IPS-20b (cell line): ENCODE measurements at regions not wholly inside any gene's neighbourhood (a gene's known extent, or its start where the extent isn't known, plus 50 kb on each side); places are given as distances from the start of the nearest gene placed in this dataset.
"Not testable (repeated sequence)": the region's sequence is repeated elsewhere in the genome, so short reads cannot be mapped to it uniquely, and the experiment has no call there.

ENCODE experiments used
- H3K27ac ChIP-seq: one replicate; pipeline ENCODE4 v1.5.1; 2013; ENCODE audit warnings: low read length
- H3K27me3 ChIP-seq: 2 replicates; pipeline ENCODE4 v1.6.1; 2013; ENCODE audit warnings: mild to moderate bottlenecking, low read length, inconsistent platforms; ENCODE audit not compliant: insufficient read depth
- H3K36me3 ChIP-seq: 2 replicates; pipeline ENCODE4 v1.6.1; 2013; ENCODE audit warnings: low read depth, mild to moderate bottlenecking, inconsistent platforms, low read length, moderate library complexity; ENCODE audit not compliant: insufficient read depth
- H3K4me1 ChIP-seq: 2 replicates; pipeline ENCODE4 v1.6.1; 2013; ENCODE audit warnings: mild to moderate bottlenecking, control low read depth, inconsistent platforms, low read length, moderate library complexity; ENCODE audit not compliant: insufficient read depth
- H3K4me3 ChIP-seq: 2 replicates; pipeline ENCODE4 v1.5.1; 2013; ENCODE audit warnings: mild to moderate bottlenecking, low read length, inconsistent platforms
- H3K9ac ChIP-seq: 2 replicates; pipeline ENCODE4 v1.6.1; 2013; ENCODE audit warnings: low read depth, mild to moderate bottlenecking, inconsistent platforms, low read length, moderate library complexity
- H3K9me3 ChIP-seq: 2 replicates; pipeline ENCODE4 v1.6.1; 2013; ENCODE audit warnings: mild to moderate bottlenecking, low read depth, low read length, inconsistent platforms; ENCODE audit not compliant: insufficient read depth

DNA sequence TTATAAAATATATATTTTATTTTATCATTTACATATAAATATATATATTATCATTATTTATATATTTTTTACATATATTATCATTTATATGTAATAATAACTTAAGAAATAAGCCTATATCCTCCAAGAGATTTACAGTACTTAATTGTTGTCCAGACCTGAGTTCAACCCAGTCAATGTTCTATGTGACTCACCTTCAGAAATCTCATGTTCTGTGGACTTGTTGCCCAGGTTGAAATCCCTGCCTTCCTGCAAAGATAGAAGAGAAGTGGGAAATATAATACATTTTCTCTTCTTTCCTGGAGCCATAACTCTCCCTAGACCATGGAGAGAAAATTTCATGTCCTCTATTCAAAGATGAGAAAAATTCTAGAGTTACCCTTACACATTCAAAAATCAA, 247.3 kb downstream of the PARM1 start:
- Histone ChIP-seq H3K4me3 (no peak overlapping the region), H3K4me1 (no peaks in the 10 kb centered on the region), H3K36me3 (no peaks in the 10 kb centered on the region), H3K27ac (no peak overlapping the region), H3K9ac (no peak overlapping the region), H3K27me3 (no peaks in the 10 kb centered on the region), H3K9me3 (no peaks in the 10 kb centered on the region)

DNA sequence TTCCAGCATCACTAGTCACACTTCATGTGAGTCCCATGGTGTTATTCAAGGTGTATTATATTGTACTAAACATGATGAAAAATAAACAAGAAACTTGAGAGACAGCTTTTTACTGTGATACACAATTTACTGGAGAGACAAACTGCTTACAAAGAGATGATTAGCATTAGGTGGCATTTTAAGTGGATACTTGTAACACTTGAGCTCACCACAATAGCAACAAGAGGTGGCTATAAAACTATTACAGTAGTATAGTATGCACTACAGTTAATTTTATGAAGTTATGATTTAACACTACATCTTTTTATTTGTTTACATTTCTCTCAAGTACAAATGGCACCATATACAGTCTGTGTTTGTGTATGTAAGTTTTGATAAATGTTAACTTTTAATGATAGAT, 246.6 kb downstream of the PARM1 start:
- Histone ChIP-seq H3K27ac (no peak overlapping the region), H3K27me3 (no peaks in the 10 kb centered on the region), H3K4me1 (no peaks in the 10 kb centered on the region), H3K4me3 (no peak overlapping the region), H3K9ac (no peak overlapping the region), H3K36me3 (no peaks in the 10 kb centered on the region), H3K9me3 (no peaks in the 10 kb centered on the region)

DNA sequence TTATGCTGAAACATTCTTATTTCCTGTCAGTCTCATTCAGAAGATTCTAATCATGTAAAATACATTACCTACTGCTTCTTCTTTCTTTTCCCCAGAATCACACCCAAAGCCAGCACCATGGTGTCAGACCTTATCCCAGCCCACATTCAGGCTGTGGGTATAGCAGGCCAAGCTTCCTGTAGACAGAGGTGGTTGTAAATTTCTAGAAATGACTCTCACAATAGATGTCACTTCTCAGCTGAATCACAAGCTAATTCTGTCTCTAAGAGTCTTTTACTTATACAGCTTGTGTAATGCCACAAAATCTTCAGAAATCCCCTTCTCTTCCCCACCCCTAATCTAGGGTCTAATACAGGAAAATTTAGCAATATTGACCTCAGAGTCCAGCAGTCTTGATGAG, 239.6 kb downstream of the PARM1 start:
- Histone ChIP-seq H3K9ac (no peak overlapping the region), H3K27ac (no peak overlapping the region), H3K4me3 (no peak overlapping the region), H3K36me3 (no peaks in the 10 kb centered on the region), H3K9me3 (no peaks in the 10 kb centered on the region), H3K27me3 (no peaks in the 10 kb centered on the region), H3K4me1 (peaks cover 13% of the 10 kb centered on the region)

DNA sequence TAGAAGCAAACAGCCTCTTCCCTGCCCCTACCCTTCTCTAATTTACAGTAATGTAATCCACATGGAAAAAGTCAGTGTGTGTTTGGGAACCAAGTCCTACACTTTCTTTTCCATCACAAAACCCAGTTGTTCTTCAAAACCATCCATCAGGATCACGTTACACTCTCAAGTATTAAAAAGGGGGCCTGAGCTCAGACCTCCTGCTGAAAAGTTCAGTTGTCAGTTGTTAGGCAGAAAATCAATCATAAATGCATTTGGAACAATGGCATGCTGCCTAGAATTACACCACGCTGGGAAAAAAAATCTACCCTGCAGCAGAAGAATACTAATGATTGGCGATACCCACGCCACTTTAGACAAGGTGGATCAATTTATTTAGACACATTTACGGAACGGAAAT, 236.5 kb downstream of the PARM1 start:
- peak overlapping the region; percentile 37; the same call in 1 of the 2 replicates for H3K4me3 ChIP-seq
- H3K27me3 ChIP-seq = no peaks in the 10 kb centered on the region
- H3K27ac ChIP-seq = no peak overlapping the region
- H3K36me3 ChIP-seq = no peaks in the 10 kb centered on the region
- no peaks in the 10 kb centered on the region for H3K9me3 ChIP-seq
- peaks cover 13% of the 10 kb centered on the region for H3K4me1 ChIP-seq
- no peak overlapping the region for H3K9ac ChIP-seq

DNA sequence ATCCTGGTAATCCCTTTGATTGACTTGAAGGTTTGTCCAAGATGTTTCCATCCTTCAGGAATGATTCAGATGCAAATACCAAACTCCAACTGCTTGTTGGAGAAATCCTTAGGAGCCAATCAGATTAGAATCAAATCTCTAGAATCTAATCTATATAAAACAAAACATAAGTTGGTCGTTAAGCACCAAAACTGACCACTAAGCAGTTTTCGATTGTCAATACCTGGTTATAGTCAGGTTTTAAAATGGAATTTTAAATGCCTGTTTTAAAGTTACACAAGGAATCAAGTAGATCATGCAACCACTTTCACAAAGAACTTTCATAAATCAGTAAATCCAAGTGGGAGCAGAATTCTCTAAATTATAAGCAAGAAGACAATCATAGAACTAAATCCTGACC, 236.1 kb downstream of the PARM1 start:
- H3K4me3 ChIP-seq = peak overlapping the region; percentile 37
- no peaks in the 10 kb centered on the region for H3K27me3 ChIP-seq
- H3K4me1 ChIP-seq = peaks cover 13% of the 10 kb centered on the region
- H3K9ac ChIP-seq = no peak overlapping the region
- H3K9me3 ChIP-seq = no peaks in the 10 kb centered on the region
- H3K36me3 ChIP-seq = no peaks in the 10 kb centered on the region
- H3K27ac ChIP-seq = no peak overlapping the region

DNA sequence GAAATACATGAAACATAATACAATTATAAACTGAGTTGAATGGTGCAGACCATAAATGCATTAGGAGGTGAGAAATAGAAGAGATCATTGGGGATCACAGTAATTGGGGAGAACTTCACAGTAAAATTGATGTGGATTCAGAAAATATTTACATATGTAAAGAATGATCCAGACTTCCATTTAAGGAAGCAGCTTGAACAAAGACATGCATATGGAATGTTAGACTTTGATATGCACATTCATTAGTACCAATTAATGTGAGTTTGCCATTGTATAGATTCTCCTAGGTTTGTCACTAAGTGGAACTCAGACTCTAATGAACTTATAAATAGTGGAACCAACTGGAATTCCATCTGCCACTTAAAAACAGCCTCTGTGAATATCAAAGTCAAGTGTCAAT, 235.6 kb downstream of the PARM1 start:
- H3K36me3 ChIP-seq = no peaks in the 10 kb centered on the region
- peak overlapping the region; percentile 37 for H3K4me3 ChIP-seq
- no peaks in the 10 kb centered on the region for H3K9me3 ChIP-seq
- no peaks in the 10 kb centered on the region for H3K27me3 ChIP-seq
- H3K4me1 ChIP-seq = peaks cover 13% of the 10 kb centered on the region
- H3K27ac ChIP-seq = no peak overlapping the region
- no peak overlapping the region for H3K9ac ChIP-seq

DNA sequence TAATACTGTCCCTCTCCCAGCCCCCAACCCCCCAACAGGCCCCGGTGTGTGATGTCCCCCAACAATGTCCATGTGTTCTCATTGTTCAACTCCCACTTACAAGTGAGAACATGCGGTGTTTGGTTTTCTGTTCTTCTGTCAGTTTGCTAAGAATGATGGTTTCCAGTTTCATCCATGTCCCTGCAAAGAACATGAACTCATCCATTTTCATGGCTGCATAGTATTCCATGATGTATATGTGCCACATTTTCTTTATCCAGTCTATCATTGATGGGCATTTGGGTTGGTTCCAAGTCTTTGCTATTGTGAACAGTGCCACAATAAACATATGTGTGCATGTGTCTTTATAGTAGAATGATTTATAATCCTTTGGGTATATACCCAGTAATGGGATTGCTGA, 232.2 kb downstream of the PARM1 start:
- H3K9me3 ChIP-seq, H3K4me3 ChIP-seq, H3K36me3 ChIP-seq, H3K27me3 ChIP-seq, H3K9ac ChIP-seq, H3K27ac ChIP-seq: not testable (repeated sequence)
- peaks cover 13% of the 10 kb centered on the region for H3K4me1 ChIP-seq

DNA sequence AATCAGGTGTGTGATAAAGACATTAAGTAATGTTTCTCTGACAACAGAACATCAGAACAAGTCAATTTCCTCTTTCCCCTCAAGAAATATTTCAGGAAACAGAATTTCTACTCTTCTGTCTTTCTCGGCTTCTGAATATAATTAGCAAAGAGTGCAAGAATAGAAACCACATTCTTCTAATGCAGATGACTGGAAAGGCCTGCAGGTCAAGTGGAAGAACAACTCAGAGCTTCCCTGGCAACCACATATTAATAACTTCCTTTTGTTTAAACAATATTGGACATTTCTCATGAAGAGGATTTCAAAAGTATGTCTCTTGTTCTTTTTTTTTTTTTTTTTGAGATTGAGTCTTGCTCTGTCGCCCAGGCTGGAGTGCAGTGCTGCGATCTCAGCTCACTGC, 225.5 kb downstream of the PARM1 start:
- peaks cover 14% of the 10 kb centered on the region for H3K9me3 ChIP-seq
- H3K4me1 ChIP-seq = no peaks in the 10 kb centered on the region
- no peaks in the 10 kb centered on the region for H3K36me3 ChIP-seq
- H3K27me3 ChIP-seq = no peaks in the 10 kb centered on the region
- H3K27ac ChIP-seq = no peak overlapping the region
- no peak overlapping the region for H3K9ac ChIP-seq
- H3K4me3 ChIP-seq = no peak overlapping the region

DNA sequence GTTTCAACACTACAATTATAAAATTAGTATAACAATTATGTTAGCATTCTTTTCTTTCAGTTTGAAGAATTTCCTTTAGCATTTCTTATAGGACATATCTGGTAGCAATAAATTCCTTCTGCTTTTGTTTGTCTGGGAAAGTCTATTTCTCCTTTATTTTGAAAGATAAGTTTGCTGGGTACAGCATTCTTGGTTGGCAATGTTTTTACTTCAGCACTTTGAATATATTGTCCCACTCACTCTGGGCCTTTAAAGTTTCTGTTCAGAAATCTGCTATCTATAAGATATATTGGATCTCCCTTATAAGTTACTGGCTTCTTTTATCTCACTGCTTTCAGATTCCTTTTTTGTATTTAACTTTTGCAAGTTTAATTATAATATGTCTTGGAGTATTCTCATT, 222.1 kb downstream of the PARM1 start:
- H3K27me3 ChIP-seq = no peaks in the 10 kb centered on the region
- H3K36me3 ChIP-seq = no peaks in the 10 kb centered on the region
- peaks cover 14% of the 10 kb centered on the region for H3K9me3 ChIP-seq
- no peaks in the 10 kb centered on the region for H3K4me1 ChIP-seq
- no peak overlapping the region for H3K4me3 ChIP-seq
- H3K9ac ChIP-seq = no peak overlapping the region
- H3K27ac ChIP-seq = no peak overlapping the region

DNA sequence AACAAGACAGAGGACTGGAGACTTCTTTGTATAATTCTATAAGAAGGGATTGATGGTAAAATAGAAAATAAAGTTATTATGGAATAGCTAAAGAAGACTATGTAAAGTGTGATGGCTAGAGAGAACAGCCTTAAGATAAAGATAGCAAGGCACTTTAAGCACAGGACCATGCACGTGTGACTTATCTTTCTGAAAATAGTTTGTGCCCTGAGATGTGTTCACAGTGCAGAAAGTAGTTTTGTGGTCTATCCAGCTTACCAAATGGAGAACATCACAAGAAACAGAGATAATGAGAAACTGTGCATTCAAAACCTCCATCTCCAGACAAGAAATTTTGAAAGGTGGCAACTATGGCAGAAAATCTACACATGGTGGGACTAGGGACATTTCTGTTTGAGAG, 213.3 kb downstream of the PARM1 start:
- H3K9ac ChIP-seq = no peak overlapping the region
- no peaks in the 10 kb centered on the region for H3K27me3 ChIP-seq
- no peak overlapping the region for H3K27ac ChIP-seq
- no peak overlapping the region for H3K4me3 ChIP-seq
- no peaks in the 10 kb centered on the region for H3K36me3 ChIP-seq
- no peaks in the 10 kb centered on the region for H3K9me3 ChIP-seq
- H3K4me1 ChIP-seq = 0 out of 2 replicates have a peak, but pooled peaks cover 3% of the 10 kb centered on the region

DNA sequence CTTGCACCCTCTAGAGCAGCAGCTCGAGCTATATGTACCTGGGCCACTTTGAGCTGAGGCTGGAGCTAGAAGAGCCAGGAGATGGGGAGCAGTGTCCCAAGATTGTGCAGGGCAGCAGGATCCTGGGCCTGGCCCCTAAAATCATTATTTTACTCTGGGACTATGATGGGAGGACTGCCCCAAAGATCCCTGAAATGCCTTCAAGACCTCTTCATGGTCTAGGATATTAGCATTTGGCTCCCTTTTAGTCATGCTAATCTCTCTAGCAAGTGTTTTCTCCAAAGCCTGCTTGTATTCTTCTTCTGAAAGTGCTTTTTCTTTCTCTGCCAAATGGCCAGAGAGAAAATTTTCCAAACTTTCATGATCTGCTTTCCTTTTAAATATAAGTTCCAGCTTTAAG, 211.6 kb downstream of the PARM1 start:
- Histone ChIP-seq H3K9me3 (no peaks in the 10 kb centered on the region), H3K4me1 (0 out of 2 replicates have a peak, but pooled peaks cover 3% of the 10 kb centered on the region), H3K4me3 (no peak overlapping the region), H3K36me3 (no peaks in the 10 kb centered on the region), H3K27me3 (no peaks in the 10 kb centered on the region), H3K9ac (no peak overlapping the region), H3K27ac (no peak overlapping the region)

DNA sequence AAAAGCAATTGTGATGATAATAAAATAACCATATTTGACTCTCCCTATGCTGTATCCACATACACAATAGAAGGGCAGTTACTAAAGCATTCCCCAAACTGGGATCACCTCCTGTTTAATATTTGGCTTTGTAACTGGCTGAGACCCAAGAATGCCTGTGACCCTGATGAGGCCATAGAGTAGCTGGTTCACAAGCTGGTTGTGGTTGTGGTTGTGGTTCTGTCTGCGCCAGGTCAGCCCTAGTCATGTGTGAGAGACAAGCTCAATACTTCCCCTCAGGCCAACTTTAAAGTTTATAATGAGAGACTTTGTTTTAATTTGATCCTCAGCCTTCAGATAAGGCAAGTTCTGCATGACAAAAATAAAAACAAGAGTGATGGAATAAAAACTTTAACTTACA, 209.9 kb downstream of the PARM1 start:
- no peak overlapping the region for H3K4me3 ChIP-seq
- H3K36me3 ChIP-seq = no peaks in the 10 kb centered on the region
- H3K9ac ChIP-seq = no peak overlapping the region
- no peaks in the 10 kb centered on the region for H3K9me3 ChIP-seq
- H3K27me3 ChIP-seq = no peaks in the 10 kb centered on the region
- H3K4me1 ChIP-seq = 0 out of 2 replicates have a peak, but pooled peaks cover 3% of the 10 kb centered on the region
- H3K27ac ChIP-seq = no peak overlapping the region

DNA sequence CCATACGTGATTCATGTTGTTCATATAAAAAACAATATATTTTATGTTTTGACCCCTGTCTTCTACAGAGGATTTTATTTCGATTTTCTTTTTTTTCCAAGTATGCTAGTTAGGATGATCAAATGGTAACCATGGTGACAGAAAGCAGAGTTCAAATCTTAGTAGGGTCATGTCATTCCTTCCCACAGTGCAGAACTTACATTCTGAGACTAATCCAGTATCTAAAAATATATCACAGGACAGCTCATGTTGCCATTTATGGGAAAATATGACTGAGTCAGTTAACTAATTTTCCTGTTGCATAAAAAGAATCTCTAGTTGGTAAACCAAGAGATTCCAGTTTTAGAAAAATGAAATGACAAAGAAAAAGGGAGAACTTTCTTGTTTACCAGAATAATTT, 209.5 kb downstream of the PARM1 start:
- Histone ChIP-seq H3K9ac (no peak overlapping the region), H3K9me3 (no peaks in the 10 kb centered on the region), H3K4me3 (no peak overlapping the region), H3K36me3 (no peaks in the 10 kb centered on the region), H3K4me1 (0 out of 2 replicates have a peak, but pooled peaks cover 3% of the 10 kb centered on the region), H3K27me3 (no peaks in the 10 kb centered on the region), H3K27ac (no peak overlapping the region)
